SH-SY5Y (cell line): ENCODE measurements at regions not wholly inside any gene's neighbourhood (a gene's known extent, or its start where the extent isn't known, plus 50 kb on each side); places are given as distances from the start of the nearest gene placed in this dataset.

ENCODE experiments used
- GATA2 ChIP-seq: IDR thresholded peaks from 2 replicates; pipeline ENCODE4 v1.6.1; 2011; ENCODE audit warnings: mild to moderate bottlenecking, low read depth, low read length
- GATA3 ChIP-seq: IDR thresholded peaks from 2 replicates; pipeline ENCODE4 v1.6.1; 2011; ENCODE audit warnings: low read depth, mild to moderate bottlenecking, low read length, moderate library complexity

- no peak for TF ChIP-seq GATA3
- TF ChIP-seq GATA2, result no peak
Measured at GRCh38 chr4:177562163-177562562, 119.9 kb upstream of the AGA start.
